Trophoblast cell (in vitro differentiated cells and primary cell): ENCODE measurements at regions not wholly inside any gene's neighbourhood (a gene's known extent, or its start where the extent isn't known, plus 50 kb on each side); places are given as distances from the start of the nearest gene placed in this dataset.

ENCODE experiments used
- DNase-seq, 2 donors: peaks; one replicate each; pipeline ENCODE4 v3.0.0-alpha.2; 2016
- H2AFZ ChIP-seq: 2 replicates; pipeline ENCODE4 v1.6.1; 2013; ENCODE audit warnings: low read length, moderate library complexity, mild to moderate bottlenecking; ENCODE audit not compliant: insufficient read depth, poor library complexity
- H2AK5ac ChIP-seq: 2 replicates; pipeline ENCODE4 v1.6.1; 2013; ENCODE audit warnings: mild to moderate bottlenecking, low read length
- H2BK120ac ChIP-seq: 2 replicates; pipeline ENCODE4 v1.6.1; 2013; ENCODE audit warnings: low read length, mild to moderate bottlenecking, moderate library complexity; ENCODE audit not compliant: insufficient read depth, poor library complexity
- H2BK12ac ChIP-seq: 2 replicates; pipeline ENCODE4 v1.6.1; 2013; ENCODE audit warnings: mild to moderate bottlenecking, low read length, moderate library complexity
- H2BK5ac ChIP-seq: 2 replicates; pipeline ENCODE4 v1.6.1; 2013; ENCODE audit warnings: low read length, low read depth, moderate library complexity, mild to moderate bottlenecking; ENCODE audit not compliant: poor library complexity
- H3K14ac ChIP-seq: 2 replicates; pipeline ENCODE4 v1.6.1; 2013; ENCODE audit warnings: mild to moderate bottlenecking, low read length
- H3K18ac ChIP-seq: 2 replicates; pipeline ENCODE4 v1.6.1; 2013; ENCODE audit warnings: mild to moderate bottlenecking, low read length
- H3K23ac ChIP-seq: 2 replicates; pipeline ENCODE4 v1.6.1; 2013; ENCODE audit warnings: low read length
- H3K27ac ChIP-seq: 2 replicates; pipeline ENCODE4 v1.5.1; 2013; ENCODE audit warnings: low read depth, mild to moderate bottlenecking, inconsistent platforms, low read length, moderate library complexity
- H3K27me3 ChIP-seq: 2 replicates; pipeline ENCODE4 v1.6.1; 2013; ENCODE audit warnings: inconsistent platforms, mild to moderate bottlenecking, low read length, moderate library complexity; ENCODE audit not compliant: insufficient read depth
- H3K36me3 ChIP-seq, 2 experiments: 1 replicate in 1 of 2; 2 replicates in 1 of 2; pipeline ENCODE4 v1.6.1; 2013; ENCODE audit warnings: low read length in 2 of 2, mild to moderate bottlenecking in 2 of 2, moderate library complexity in 1 of 2; ENCODE audit not compliant: insufficient read depth in 2 of 2, control insufficient read depth in 1 of 2
- H3K4ac ChIP-seq: 2 replicates; pipeline ENCODE4 v1.6.1; 2013; ENCODE audit warnings: low read depth, mild to moderate bottlenecking, low read length, moderate library complexity
- H3K4me1 ChIP-seq, 2 experiments: 1 replicate in 1 of 2; 2 replicates in 1 of 2; pipeline ENCODE4 v1.6.1; 2013; ENCODE audit warnings: low read length in 2 of 2, mild to moderate bottlenecking in 2 of 2, moderate library complexity in 1 of 2; ENCODE audit not compliant: insufficient read depth in 2 of 2, control insufficient read depth in 1 of 2
- H3K4me2 ChIP-seq: 2 replicates; pipeline ENCODE4 v1.6.1; 2013; ENCODE audit warnings: inconsistent platforms, mild to moderate bottlenecking, low read length, moderate library complexity
- H3K4me3 ChIP-seq: 2 replicates; pipeline ENCODE4 v1.5.1; 2013; ENCODE audit warnings: mild to moderate bottlenecking, low read depth, low read length, inconsistent platforms
- H3K79me1 ChIP-seq: one replicate; pipeline ENCODE4 v1.6.1; 2013; ENCODE audit warnings: low read length
- H3K79me2 ChIP-seq: 2 replicates; pipeline ENCODE4 v1.6.1; 2013; ENCODE audit warnings: low read length, mild to moderate bottlenecking; ENCODE audit not compliant: control insufficient read depth, insufficient read depth, poor library complexity
- H3K9ac ChIP-seq: 2 replicates; pipeline ENCODE4 v1.6.1; 2013; ENCODE audit warnings: mild to moderate bottlenecking, low read length
- H3K9me3 ChIP-seq: 2 replicates; pipeline ENCODE4 v1.6.1; 2013; ENCODE audit warnings: low read depth, mild to moderate bottlenecking, control low read depth, inconsistent platforms, low read length; ENCODE audit not compliant: insufficient read depth
- H4K12ac ChIP-seq: 2 replicates; pipeline ENCODE4 v1.6.1; 2013; ENCODE audit warnings: low read depth, mild to moderate bottlenecking, low read length, moderate library complexity
- H4K8ac ChIP-seq: 2 replicates; pipeline ENCODE4 v1.6.1; 2013; ENCODE audit warnings: low read depth, mild to moderate bottlenecking, low read length, moderate library complexity
- H4K91ac ChIP-seq: one replicate; pipeline ENCODE4 v1.6.1; 2013; ENCODE audit warnings: low read depth, mild to moderate bottlenecking, low read length, moderate library complexity
- WGBS: extraction: QIAGEN DNeasy Blood & Tissue Kit; methylation state at CpG from one replicate; pipeline ENCODE4 v1.1.7; 2013; ENCODE audit warnings: missing lambda C conversion rate; ENCODE audit not compliant: insufficient read length, insufficient coverage; ENCODE audit errors: extremely low coverage; 5-methylcytosine and 5-hydroxymethylcytosine counted together

DNA sequence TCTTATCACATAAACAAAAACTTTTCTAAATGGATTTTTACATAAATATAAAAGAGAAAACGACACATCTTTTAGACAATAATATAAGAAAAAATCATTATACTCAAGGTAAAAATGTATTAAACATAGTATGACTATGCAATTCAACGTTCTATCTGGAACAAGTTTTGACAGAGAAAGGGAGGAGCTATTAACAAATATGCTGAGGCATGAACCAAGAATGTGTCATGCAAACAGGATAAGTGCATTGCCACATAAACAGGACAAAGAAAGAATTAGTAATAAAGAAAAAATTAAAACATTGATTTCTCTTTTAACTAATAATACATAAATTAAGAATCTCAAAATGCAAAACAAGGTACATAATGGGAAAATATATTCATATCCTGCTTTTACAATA, 1353.4 kb upstream of the GJE1 start:
- no peak overlapping the region for H3K9ac ChIP-seq
- H3K4me1 ChIP-seq: peaks cover 0 to 2% of the 10 kb centered on the region in 2 experiments
- no CpG with 5 or more reads among the region's 2 CpGs for WGBS
- no peak overlapping the region for H3K14ac ChIP-seq
- no peak overlapping the region for H4K8ac ChIP-seq
- H2BK12ac ChIP-seq: no peak overlapping the region
- peak in 1 of 2 donors; percentile 54 for DNase-seq
- H3K79me1 ChIP-seq: no peaks in the 10 kb centered on the region
- H2AFZ ChIP-seq: no peak overlapping the region
- no peak overlapping the region for H3K18ac ChIP-seq
- no peaks in the 10 kb centered on the region for H3K36me3 ChIP-seq
- H3K4ac ChIP-seq: no peak overlapping the region
- no peak overlapping the region for H4K12ac ChIP-seq
- no peak overlapping the region for H3K4me3 ChIP-seq
- no peak overlapping the region for H2BK5ac ChIP-seq
- no peak overlapping the region for H3K4me2 ChIP-seq
- no peaks in the 10 kb centered on the region for H3K79me2 ChIP-seq
- no peak overlapping the region for H2BK120ac ChIP-seq
- no peaks in the 10 kb centered on the region for H3K27me3 ChIP-seq
- H2AK5ac ChIP-seq: no peak overlapping the region
- no peak overlapping the region for H3K27ac ChIP-seq
- H4K91ac ChIP-seq: no peak overlapping the region
- no peak overlapping the region for H3K23ac ChIP-seq
- H3K9me3 ChIP-seq: no peaks in the 10 kb centered on the region

DNA sequence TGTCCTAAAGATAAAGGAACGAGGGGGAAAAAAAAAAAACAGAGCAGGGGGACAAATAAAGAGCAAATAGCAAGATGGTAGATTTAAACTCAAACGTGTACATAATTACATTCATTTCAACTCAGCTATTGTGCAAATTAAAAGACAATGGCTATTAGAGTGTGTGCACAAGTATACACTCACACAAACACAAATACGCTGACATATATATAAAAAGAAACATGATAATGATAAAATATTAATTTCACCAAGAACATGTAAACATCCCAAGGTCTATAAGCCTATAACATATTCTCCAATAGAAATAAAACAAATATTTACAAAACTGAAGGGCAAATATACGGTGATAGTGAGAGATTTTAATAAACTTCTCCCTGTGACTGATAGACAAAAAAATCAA, 1354.9 kb upstream of the GJE1 start:
- no peaks in the 10 kb centered on the region for H3K27me3 ChIP-seq
- no peak overlapping the region for H2BK5ac ChIP-seq
- H2BK120ac ChIP-seq: no peak overlapping the region
- no peak overlapping the region for H3K27ac ChIP-seq
- H3K4ac ChIP-seq: no peak overlapping the region
- H3K4me1 ChIP-seq: no peaks in the 10 kb centered on the region
- no peaks in the 10 kb centered on the region for H3K79me1 ChIP-seq
- H3K36me3 ChIP-seq: no peaks in the 10 kb centered on the region
- no peak overlapping the region for H2AK5ac ChIP-seq
- no peak overlapping the region for H3K4me2 ChIP-seq
- no peak overlapping the region for H2AFZ ChIP-seq
- no peak overlapping the region for H4K8ac ChIP-seq
- no peak overlapping the region for H3K9ac ChIP-seq
- H3K18ac ChIP-seq: no peak overlapping the region
- no peaks in the 10 kb centered on the region for H3K79me2 ChIP-seq
- no peak for DNase-seq
- no peaks in the 10 kb centered on the region for H3K9me3 ChIP-seq
- H3K23ac ChIP-seq: no peak overlapping the region
- WGBS: no CpG with 5 or more reads among the region's 4 CpGs
- no peak overlapping the region for H3K4me3 ChIP-seq
- H4K12ac ChIP-seq: no peak overlapping the region
- no peak overlapping the region for H3K14ac ChIP-seq
- no peak overlapping the region for H2BK12ac ChIP-seq
- no peak overlapping the region for H4K91ac ChIP-seq

DNA sequence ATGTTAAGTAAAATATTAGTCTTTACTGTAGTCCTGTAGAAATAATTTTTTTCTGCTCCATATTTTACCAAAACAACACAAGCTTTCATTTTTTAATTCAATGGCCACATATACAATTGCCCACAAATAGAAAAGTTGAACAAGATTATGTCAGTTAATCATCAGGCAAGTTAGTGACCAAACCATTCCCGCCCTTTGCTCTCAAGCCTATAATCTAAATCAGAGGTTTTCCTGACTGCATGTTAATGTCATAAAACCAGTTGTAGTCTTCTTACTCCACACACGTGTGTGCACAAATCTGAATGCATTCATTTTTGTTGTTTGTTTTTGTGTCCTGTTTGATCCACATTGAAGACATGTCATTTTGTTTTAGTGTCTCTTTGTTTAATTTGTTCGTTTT, 1357.7 kb upstream of the GJE1 start:
- Histone ChIP-seq H3K36me3 (no peaks in the 10 kb centered on the region), H2BK5ac (no peak overlapping the region), H4K91ac (no peak overlapping the region), H3K79me2 (no peaks in the 10 kb centered on the region), H3K23ac (no peak overlapping the region), H3K4me1 (no peaks in the 10 kb centered on the region), H3K9ac (no peak overlapping the region), H3K27me3 (no peaks in the 10 kb centered on the region), H2AK5ac (no peak overlapping the region), H3K14ac (no peak overlapping the region), H4K12ac (no peak overlapping the region), H3K27ac (no peak overlapping the region), H3K4me2 (no peak overlapping the region), H3K79me1 (no peaks in the 10 kb centered on the region), H3K9me3 (peaks cover 2% of the 10 kb centered on the region), H4K8ac (no peak overlapping the region), H2AFZ (no peak overlapping the region), H2BK12ac (no peak overlapping the region), H3K4ac (no peak overlapping the region), H3K18ac (no peak overlapping the region), H2BK120ac (no peak overlapping the region), H3K4me3 (no peak overlapping the region)
- no peak for DNase-seq
- no CpG with 5 or more reads among the region's 3 CpGs for WGBS

DNA sequence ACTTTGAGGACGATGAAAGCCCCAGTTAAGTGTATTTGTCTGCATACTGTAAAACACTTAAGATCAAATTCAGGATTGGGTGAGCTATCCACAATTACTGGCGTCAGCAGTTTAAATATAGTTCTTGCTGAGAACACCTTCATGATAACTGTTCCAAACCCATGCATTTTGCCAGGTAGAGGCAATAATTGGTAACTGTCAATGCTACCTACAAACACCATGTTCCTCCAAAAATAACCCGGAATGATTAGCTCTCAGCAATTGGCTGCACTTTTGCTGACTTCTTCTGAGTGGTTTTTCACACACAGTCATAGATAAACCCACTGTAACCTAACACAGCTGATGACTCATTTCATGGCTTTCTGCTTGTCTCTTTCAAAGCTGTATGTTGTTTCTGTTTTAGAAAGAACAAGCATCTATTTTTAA, 1358.6 kb upstream of the GJE1 start:
- no peak overlapping the region for H4K91ac ChIP-seq
- H3K36me3 ChIP-seq: no peaks in the 10 kb centered on the region
- no peak overlapping the region for H3K4ac ChIP-seq
- no peak overlapping the region for H4K8ac ChIP-seq
- H3K4me2 ChIP-seq: no peak overlapping the region
- H2AFZ ChIP-seq: no peak overlapping the region
- no peaks in the 10 kb centered on the region for H3K79me2 ChIP-seq
- no peak overlapping the region for H3K27ac ChIP-seq
- H3K4me1 ChIP-seq: no peaks in the 10 kb centered on the region
- H3K23ac ChIP-seq: no peak overlapping the region
- no peaks in the 10 kb centered on the region for H3K27me3 ChIP-seq
- H4K12ac ChIP-seq: no peak overlapping the region
- no peak overlapping the region for H3K4me3 ChIP-seq
- no peaks in the 10 kb centered on the region for H3K79me1 ChIP-seq
- H3K14ac ChIP-seq: no peak overlapping the region
- WGBS: no CpG with 5 or more reads among the region's 3 CpGs
- no peak overlapping the region for H2AK5ac ChIP-seq
- H2BK12ac ChIP-seq: no peak overlapping the region
- H2BK120ac ChIP-seq: no peak overlapping the region
- no peak overlapping the region for H2BK5ac ChIP-seq
- peaks cover 2% of the 10 kb centered on the region for H3K9me3 ChIP-seq
- H3K18ac ChIP-seq: no peak overlapping the region
- peak in 1 of 2 donors; percentile 3 for DNase-seq
- no peak overlapping the region for H3K9ac ChIP-seq
